IPS-18c (cell line): ENCODE measurements at regions not wholly inside any gene's neighbourhood (a gene's known extent, or its start where the extent isn't known, plus 50 kb on each side); places are given as distances from the start of the nearest gene placed in this dataset.
"Not testable (repeated sequence)": the region's sequence is repeated elsewhere in the genome, so short reads cannot be mapped to it uniquely, and the experiment has no call there.

ENCODE experiments used
- H3K4me3 ChIP-seq: 2 replicates; pipeline ENCODE4 v1.7.0; 2013; ENCODE audit warnings: low read depth, mild to moderate bottlenecking, low read length, moderate library complexity; ENCODE audit not compliant: insufficient read depth
- H3K9me3 ChIP-seq: one replicate; pipeline ENCODE4 v1.6.1; 2013; ENCODE audit warnings: mild to moderate bottlenecking, low read length, moderate library complexity; ENCODE audit not compliant: control insufficient read depth, insufficient read depth

GRCh38 chr5:67757771-67758170 lies 457.8 kb upstream of the PIK3R1 start:
- not testable (repeated sequence) for H3K9me3 ChIP-seq, H3K4me3 ChIP-seq

DNA sequence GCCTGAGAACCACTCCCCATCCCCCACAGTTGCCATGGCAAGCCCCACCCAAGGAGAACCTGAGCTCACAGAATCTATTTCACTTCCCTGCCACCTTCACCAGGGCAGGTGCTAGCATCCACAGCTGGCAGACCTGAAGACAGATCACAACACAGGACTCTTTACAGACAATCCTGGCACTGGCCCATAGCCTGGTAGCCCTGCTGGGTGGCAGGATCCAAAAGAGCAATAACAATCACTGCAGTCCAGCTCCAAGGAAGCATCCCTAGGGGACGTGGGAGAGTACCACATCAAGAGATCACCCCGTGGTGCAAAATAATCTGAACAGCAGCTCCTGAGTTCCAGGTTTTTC lies 463.2 kb upstream of the PIK3R1 start:
- no peak overlapping the region for H3K4me3 ChIP-seq
- no peaks in the 10 kb centered on the region for H3K9me3 ChIP-seq

DNA sequence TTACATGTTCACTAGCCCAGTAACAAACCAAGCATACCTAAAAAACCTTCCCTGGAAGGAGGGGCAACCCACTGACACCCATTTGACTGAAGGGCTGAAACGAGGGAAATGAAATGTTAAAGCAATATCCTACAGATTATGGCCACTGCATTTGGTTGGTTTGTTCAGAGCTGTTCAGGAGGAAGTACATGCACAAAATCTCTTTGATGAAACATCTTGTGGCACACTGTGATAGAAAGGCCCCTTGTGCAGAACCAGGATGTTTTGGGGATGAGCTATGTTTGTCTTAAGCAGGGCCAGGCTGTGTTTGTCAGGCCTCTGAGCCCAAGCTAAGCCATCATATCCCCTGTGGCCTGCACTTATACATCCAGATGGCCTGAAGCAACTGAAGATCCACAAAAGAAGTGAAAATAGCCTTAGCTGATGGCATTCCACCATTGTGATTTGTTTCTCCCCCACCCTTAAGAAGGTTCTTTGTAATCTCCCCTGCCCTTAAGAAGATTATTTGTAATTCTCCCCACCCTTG lies 467.3 kb upstream of the PIK3R1 start:
- Histone ChIP-seq H3K4me3 (no peak overlapping the region), H3K9me3 (peaks cover 4% of the 10 kb centered on the region)

DNA sequence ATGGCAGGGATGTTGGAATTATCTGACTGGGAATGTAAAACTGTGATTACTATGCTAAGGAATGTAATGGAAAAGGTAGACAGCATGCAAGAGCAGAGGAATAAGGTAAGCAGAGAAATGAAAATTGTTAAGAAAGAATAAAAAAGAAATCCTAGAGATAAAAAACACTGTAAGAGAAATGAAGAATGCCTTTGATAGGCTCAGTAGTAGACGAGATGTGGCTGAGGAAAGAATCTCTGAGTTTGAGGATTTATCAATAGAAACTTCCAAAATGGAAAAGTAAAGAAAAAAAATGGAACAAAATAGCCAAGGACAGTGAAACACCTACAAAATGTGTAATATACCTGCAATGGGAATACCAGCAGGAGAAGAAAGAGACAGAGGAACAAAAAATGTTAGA lies 468.5 kb upstream of the PIK3R1 start:
- H3K9me3 ChIP-seq, result peaks cover 4% of the 10 kb centered on the region
- H3K4me3 ChIP-seq, result no peak overlapping the region

DNA sequence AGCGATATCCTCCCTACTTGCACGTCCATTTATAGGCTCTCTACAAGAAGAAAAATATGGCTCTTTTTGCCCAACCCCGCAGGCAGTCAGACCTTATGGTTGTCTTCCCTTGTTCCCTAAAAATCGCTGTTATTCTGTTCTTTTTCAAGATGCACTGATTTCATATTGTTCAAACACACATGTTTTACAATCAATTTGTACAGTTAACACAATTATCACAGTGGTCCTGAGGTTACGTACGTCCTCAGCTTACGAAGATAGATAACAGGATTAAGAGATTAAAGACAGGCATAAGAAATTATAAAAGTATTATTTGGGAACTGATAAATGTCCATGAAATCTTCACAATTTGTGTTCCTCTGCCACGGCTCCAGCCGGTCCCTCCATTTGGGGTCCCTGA lies 468.9 kb upstream of the PIK3R1 start:
- H3K9me3 ChIP-seq, H3K4me3 ChIP-seq: not testable (repeated sequence)

DNA sequence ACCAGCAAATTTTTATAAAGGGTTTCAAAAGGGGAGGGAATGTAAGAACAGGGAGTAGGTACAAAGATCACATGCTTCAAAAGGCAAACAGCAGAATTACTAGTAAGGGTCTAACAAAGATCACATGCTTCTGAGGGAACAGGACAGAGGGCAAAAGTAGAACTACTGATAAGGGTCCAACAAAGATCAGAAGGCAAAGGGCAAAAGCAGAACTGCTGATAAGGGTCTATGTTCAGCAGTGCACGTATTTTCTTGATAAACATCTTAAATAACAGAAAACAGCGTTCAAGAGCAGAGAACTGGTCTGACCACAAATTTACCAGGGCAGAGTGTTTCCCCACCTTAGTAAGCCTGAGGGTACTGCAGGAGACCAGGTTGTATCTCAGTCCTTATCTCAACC lies 469.5 kb upstream of the PIK3R1 start:
- peaks cover 4% of the 10 kb centered on the region for H3K9me3 ChIP-seq
- no peak overlapping the region for H3K4me3 ChIP-seq

- Histone ChIP-seq H3K4me3 (no peak overlapping the region), H3K9me3 (no peaks in the 10 kb centered on the region)
These were observed 482.6 kb upstream of the PIK3R1 start for GRCh38 chr5:67732921-67733320.

DNA sequence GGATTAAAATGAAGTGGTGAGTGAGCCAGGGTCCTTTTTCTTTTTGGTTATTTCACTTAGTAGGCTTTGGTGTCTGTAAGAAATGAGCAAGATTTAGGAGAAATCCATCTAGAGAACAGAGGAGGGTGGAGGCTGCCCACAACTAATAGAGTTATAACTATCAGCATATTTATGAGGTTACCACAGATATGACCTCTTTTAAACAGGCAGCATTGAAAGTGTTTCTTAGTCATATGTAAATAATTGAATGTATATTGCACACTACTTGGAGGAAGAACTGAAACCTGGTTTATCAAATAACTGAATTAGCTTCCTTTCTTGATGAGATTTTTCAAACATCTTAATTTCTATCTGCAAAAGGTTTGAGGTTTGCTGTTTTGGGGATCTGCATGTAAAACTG lies 483.1 kb upstream of the PIK3R1 start:
- Histone ChIP-seq H3K4me3 (no peak overlapping the region), H3K9me3 (no peaks in the 10 kb centered on the region)

DNA sequence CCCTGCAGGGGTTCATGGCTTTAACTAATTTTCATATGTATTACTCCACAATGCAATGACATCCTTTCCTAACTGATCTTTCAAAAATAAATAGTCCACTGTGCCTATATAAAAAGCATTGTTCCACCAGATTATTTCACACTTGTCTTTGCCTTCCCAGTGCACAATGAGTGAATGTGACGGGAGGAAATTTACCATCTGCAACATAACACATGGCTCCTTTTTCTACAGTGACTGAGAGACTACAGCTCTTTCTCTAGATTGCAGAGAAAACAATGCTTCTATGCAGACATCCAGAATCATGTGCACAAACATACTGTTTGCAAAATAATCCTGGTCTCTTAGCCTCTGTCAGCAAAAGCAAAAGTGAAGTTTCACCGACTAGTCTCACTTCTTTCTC lies 483.7 kb upstream of the PIK3R1 start:
- no peaks in the 10 kb centered on the region for H3K9me3 ChIP-seq
- no peak overlapping the region for H3K4me3 ChIP-seq

GRCh38 chr5:67730917-67731474 lies 484.6 kb upstream of the PIK3R1 start:
- no peaks in the 10 kb centered on the region for H3K9me3 ChIP-seq
- H3K4me3 ChIP-seq, result no peak overlapping the region

- Histone ChIP-seq H3K4me3 (no peak overlapping the region), H3K9me3 (no peaks in the 10 kb centered on the region)
These were observed 487.1 kb upstream of the PIK3R1 start for GRCh38 chr5:67728326-67728890.

DNA sequence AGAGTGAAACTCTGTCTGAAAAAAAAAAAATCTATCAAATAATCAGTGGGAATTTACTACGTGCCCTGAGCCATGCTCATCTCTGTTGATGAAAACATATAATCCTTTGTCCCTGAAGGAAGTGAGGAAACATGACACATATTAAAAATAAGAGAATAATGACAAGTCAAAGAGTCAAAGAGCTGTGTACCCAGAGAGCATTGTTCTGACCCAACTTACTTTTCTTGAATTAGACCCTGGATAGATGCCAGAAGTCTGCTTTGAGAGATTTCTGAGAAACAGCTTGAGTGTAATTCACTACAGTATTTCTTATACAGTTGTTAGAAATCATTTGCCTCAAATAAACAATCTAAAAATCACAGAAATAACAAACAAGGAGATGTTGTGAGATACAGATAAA lies 490.0 kb upstream of the PIK3R1 start:
- H3K9me3 ChIP-seq, result no peaks in the 10 kb centered on the region
- no peak overlapping the region for H3K4me3 ChIP-seq

GRCh38 chr5:67724412-67725135 lies 491.0 kb upstream of the PIK3R1 start:
- H3K4me3 ChIP-seq, result no peak overlapping the region
- no peaks in the 10 kb centered on the region for H3K9me3 ChIP-seq

DNA sequence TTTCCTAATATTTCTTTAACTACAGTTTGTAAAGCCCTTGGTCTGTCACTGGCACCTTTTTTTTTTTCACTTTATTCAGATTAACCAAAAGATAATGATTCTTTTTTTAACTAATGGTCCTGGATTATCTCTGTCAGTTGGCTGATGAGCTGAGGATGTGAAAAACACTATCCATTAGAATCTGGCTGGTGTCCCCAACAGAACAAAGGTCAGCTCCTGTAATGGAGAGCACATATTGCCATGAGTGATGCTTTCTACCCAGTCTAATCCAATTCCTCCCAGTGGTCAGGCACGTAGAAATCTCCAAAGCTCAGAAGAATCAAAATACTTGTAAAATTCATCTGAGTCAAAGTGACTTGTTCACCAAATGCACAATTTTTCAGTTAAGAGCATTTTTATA lies 491.7 kb upstream of the PIK3R1 start:
- Histone ChIP-seq H3K4me3 (no peak overlapping the region), H3K9me3 (no peaks in the 10 kb centered on the region)

- not testable (repeated sequence) for H3K9me3 ChIP-seq, H3K4me3 ChIP-seq
These were observed 493.0 kb upstream of the PIK3R1 start for GRCh38 chr5:67722582-67722981.

DNA sequence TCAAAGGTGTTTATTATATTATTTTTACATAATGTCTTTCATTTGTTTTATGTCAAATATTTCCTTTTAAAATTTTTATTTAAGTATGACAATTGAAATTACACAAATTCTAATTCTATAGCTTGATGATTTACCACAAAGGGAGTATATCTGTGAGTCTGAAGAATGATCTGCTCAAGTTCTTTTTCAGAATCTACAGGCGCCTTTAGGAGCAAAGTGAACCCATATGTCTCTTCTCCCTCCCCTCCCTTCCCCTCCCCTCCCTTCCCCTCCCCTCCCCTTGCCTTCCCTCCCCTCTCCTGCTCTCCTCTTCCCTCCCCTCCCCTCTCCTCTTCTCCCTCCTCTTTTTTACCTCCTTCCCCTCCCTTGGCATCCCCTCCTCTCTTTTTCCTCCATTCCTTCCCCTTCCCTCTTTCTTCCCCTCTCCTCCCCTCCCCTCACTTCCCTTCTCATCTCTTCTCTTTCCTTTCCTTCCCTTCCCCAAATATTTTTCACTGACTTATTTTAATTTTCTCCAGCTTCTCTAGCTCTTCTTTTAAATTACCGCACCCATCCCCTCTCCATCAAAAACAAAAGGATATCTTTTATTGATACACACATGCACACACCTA lies 495.3 kb upstream of the PIK3R1 start:
- H3K4me3 ChIP-seq, result no peak overlapping the region
- H3K9me3 ChIP-seq, result no peaks in the 10 kb centered on the region

DNA sequence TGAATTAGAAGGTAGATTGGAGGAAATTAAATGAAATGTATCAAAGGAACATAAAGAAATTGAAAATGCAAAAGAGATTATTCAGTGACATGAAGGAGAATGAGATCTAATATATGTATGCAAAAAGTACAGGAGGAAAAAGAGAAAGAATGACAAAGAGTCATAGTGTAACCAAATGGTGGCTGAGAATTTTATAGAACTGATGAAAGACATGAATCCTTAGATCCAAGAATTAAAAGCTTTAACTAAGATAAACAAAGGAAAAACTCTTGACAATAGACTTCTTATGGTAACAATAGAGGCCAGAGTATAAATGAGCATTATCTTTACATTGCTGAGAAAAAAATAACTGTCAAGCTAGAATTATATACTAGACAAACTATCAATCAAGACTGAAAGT lies 505.4 kb upstream of the CD180 start:
- peaks cover 5% of the 10 kb centered on the region for H3K9me3 ChIP-seq
- no peak overlapping the region for H3K4me3 ChIP-seq

DNA sequence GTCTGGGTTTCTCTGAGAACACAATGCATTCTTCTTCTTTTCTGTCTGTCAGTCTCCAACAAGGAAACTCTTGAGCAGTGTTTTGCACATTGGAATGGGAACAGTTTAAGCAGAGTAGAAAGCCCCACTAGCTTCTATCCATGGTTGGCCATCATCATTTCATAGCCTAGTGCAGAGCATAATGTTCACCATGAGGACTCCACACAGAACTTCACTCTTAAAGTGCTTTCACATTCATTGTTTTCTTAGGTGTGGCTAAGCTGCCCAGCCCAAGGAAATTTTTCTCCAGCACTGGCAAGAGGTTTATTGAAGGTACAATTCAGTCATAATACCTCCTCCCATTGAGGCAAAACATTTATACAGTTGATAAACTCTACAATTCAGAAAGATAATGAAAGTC lies 503.0 kb upstream of the CD180 start:
- peaks cover 5% of the 10 kb centered on the region for H3K9me3 ChIP-seq
- H3K4me3 ChIP-seq, result no peak overlapping the region
